ENCODE measurements at regions not wholly inside any gene's neighbourhood (a gene's known extent, or its start where the extent isn't known, plus 50 kb on each side); places are given as distances from the start of the nearest gene placed in this dataset.

GRCh38 chr2:188787658-188788240, 186.4 kb upstream of the COL3A1 start:
- TF ChIP-seq CTCF (conservative IDR thresholded peaks at IDR 0.05): no peak
- TF ChIP-seq ZFX (IDR thresholded peaks at IDR 0.05): no peak

Measured in C4-2B (cell line).